ENCODE measurements at regions not wholly inside any gene's neighbourhood (a gene's known extent, or its start where the extent isn't known, plus 50 kb on each side); places are given as distances from the start of the nearest gene placed in this dataset.
"Not testable (repeated sequence)": the region's sequence is repeated elsewhere in the genome, so short reads cannot be mapped to it uniquely, and the experiment has no call there.

GRCh38 chr6:137968455-137968804, 101.4 kb downstream of the TNFAIP3 start:
- in situ Hi-C loops (cut with MboI; ENCODE audit: low sequenced_read_pairs) = no loop called here

GRCh38 chr6:137968901-137969300, 101.8 kb downstream of the TNFAIP3 start:
- in situ Hi-C loops (cut with MboI; ENCODE audit: low sequenced_read_pairs) = no loop called here

DNA sequence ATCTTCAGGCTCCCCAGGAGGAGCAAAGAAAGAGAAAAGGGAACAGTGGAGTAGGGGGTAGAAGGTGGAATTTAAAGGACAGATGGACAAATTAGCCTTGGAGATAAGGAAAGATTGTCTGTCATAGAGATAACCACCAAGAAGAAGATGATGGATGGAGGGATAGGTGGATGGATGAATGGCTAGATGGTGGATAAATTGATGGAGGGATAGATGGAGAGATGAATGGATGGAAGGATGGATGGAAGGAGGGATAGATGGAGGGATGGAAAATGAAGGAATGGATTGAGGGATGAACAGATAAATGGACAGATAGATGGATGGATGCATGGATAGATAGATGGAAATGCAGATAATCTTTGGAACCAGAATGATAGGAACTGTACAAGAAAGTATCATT, 102.8 kb downstream of the TNFAIP3 start:
- in situ Hi-C loops (cut with MboI; ENCODE audit: low sequenced_read_pairs) = no loop called here

GRCh38 chr6:137970368-137970767, 103.3 kb downstream of the TNFAIP3 start:
- in situ Hi-C loops (cut with MboI; ENCODE audit: low sequenced_read_pairs) = no loop called here

GRCh38 chr6:137973201-137973600, 106.1 kb downstream of the TNFAIP3 start:
- in situ Hi-C loops (cut with MboI; ENCODE audit: low sequenced_read_pairs) = no loop called here

GRCh38 chr6:137975188-137975940, 108.3 kb downstream of the TNFAIP3 start:
- in situ Hi-C loops (cut with MboI; ENCODE audit: low sequenced_read_pairs) = no loop called here

GRCh38 chr6:137976430-137976829, 109.4 kb downstream of the TNFAIP3 start:
- in situ Hi-C loops (cut with MboI; ENCODE audit: low sequenced_read_pairs) = no loop called here

GRCh38 chr6:137977206-137977605, 110.1 kb downstream of the TNFAIP3 start:
- in situ Hi-C loops (cut with MboI; ENCODE audit: low sequenced_read_pairs) = no loop called here

GRCh38 chr6:137977814-137978213, 110.8 kb downstream of the TNFAIP3 start:
- in situ Hi-C loops (cut with MboI; ENCODE audit: low sequenced_read_pairs) = no loop called here

GRCh38 chr6:137978252-137978896, 111.3 kb downstream of the TNFAIP3 start:
- in situ Hi-C loops (cut with MboI; ENCODE audit: low sequenced_read_pairs) = no loop called here

DNA sequence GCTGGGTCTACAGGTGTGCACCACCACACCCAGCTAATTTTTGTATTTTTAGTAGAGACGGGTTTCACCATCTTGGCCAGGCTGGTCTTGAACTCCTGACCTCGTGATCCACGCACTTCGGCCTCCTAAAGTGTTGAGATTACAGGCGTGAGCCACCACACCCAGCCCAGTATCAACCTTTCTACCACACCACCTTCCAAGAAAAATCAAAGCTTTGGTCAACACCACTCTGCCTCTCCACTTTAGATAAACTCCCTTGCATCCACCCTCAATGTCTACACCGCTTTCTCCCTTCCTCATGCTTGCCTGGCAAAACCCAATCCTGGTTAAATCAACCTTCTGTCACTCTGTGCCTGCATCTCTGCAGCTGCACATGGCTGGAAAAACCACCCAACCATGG, 112.2 kb downstream of the TNFAIP3 start:
- in situ Hi-C loops (cut with MboI; ENCODE audit: low sequenced_read_pairs) = not testable (repeated sequence)

GRCh38 chr6:137980777-137981176, 113.7 kb downstream of the TNFAIP3 start:
- in situ Hi-C loops (cut with MboI; ENCODE audit: low sequenced_read_pairs) = no loop called here

GRCh38 chr6:137981758-137982157, 114.7 kb downstream of the TNFAIP3 start:
- in situ Hi-C loops (cut with MboI; ENCODE audit: low sequenced_read_pairs) = no loop called here

GRCh38 chr6:137982418-137983189, 115.5 kb downstream of the TNFAIP3 start:
- in situ Hi-C loops (cut with MboI; ENCODE audit: low sequenced_read_pairs) = no loop called here

DNA sequence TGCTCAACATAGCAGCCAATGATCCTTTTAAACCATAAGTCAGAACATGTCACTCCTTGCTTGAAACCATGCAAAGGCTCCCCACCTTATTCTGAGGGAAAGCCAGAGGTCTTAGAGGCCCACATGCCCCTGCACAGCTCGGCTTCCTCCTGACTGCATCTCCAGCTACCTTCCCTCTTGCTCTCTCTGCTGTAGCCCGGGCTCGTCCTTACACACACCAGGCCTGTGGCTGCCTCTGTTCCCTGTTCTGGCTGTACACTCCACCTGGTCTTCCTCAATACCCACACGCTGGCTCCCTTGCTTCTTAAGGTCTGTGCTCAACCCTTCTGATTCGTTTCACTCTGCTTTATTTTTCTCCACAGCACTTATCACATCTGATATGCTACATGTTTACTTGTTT, 116.2 kb downstream of the TNFAIP3 start:
- in situ Hi-C loops (cut with MboI; ENCODE audit: low sequenced_read_pairs) = no loop called here

GRCh38 chr6:137989664-137990063, 117.6 kb downstream of the PERP start:
- in situ Hi-C loops (cut with MboI; ENCODE audit: low sequenced_read_pairs) = no loop called here

DNA sequence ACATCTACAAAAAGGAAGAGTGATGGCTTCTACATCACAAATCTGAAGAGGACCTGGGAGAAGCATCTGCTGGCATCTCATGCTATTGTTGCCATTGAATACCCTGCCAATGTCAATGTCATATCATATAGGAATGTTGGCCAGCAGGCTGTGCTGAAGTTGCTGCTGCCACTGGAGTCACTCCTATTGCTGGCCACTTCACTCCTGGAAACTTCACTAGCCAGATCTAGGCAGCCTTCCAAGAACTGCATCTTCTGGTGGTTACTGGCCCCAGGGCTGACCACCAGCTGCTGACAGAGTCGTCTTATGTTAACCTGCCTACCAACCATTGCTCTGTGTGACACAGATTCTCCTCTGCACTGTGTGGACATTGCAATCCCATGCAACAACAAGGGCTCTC, 111.8 kb downstream of the PERP start:
- in situ Hi-C loops (cut with MboI; ENCODE audit: low sequenced_read_pairs) = no loop called here

DNA sequence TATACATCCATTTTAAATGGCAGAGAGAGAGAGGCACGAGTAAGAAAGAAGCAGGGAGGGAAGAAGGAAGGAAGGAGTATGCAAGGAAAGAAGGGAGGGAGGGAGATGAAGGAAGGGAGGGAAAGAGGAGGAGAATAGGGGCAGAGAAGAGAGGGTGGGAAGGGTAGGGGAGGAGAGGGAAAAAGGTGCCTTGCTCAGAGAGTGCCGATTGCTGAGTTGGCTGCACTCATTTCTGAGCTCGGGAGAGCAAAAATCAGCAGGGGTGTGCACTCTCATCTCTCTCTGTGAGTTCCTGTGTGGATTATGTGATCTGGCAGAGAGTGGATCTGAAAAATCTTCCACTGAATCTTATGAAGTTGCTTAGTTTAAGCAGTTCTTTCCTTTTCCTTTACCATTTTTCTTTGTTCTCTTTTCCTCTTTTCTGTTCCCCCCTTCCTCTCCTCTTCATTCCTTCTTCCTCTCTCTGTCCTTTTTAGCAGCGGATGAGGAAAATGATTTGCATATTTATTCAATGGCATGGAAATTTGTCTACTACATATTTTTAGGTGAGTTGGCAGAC, 108.7 kb downstream of the PERP start:
- in situ Hi-C loops (cut with MboI; ENCODE audit: low sequenced_read_pairs) = no loop called here

DNA sequence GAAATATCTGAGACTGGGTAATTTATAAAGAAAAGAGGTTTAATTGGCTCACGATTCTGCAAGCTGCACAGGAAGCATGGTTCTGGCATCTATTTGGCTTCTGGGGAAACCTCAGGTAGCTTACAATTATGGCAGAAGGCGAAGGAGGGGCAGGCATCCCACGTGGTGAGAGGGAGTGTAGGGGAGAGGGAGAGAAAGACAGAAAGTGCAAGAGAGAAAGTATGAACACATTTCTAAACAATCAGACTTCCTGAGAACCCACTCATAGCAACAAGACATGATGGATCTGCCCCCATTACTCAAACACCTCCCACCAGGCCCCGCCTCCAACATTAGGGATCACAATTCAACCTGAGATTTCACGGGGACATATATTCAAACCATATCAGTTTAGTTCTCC, 107.4 kb downstream of the PERP start:
- in situ Hi-C loops (cut with MboI; ENCODE audit: low sequenced_read_pairs) = no loop called here

GRCh38 chr6:138000941-138001340, 106.3 kb downstream of the PERP start:
- in situ Hi-C loops (cut with MboI; ENCODE audit: low sequenced_read_pairs) = no loop called here

GRCh38 chr6:138001750-138002349, 105.4 kb downstream of the PERP start:
- in situ Hi-C loops (cut with MboI; ENCODE audit: low sequenced_read_pairs) = no loop called here
